H9 (cell line): ENCODE measurements at regions not wholly inside any gene's neighbourhood (a gene's known extent, or its start where the extent isn't known, plus 50 kb on each side); places are given as distances from the start of the nearest gene placed in this dataset.

Source experiments
- DNase-seq: peaks from one replicate; pipeline ENCODE4 v3.0.0-alpha.2; 2017
- H2AFZ ChIP-seq: one replicate; pipeline ENCODE4 v1.6.1; 2013; ENCODE audit warnings: mild to moderate bottlenecking, low read length, control low read depth, moderate library complexity
- H2AK5ac ChIP-seq: 2 replicates; pipeline ENCODE4 v1.6.1; 2013; ENCODE audit warnings: low read length, control low read depth, mixed read lengths; ENCODE audit not compliant: insufficient read length
- H2BK120ac ChIP-seq: one replicate; pipeline ENCODE4 v1.6.1; 2013; ENCODE audit warnings: low read depth, mild to moderate bottlenecking, low read length, control low read depth, inconsistent platforms; ENCODE audit not compliant: poor library complexity, severe bottlenecking
- H2BK12ac ChIP-seq: 2 replicates; pipeline ENCODE4 v1.6.1; 2013; ENCODE audit warnings: low read length, control low read depth, mixed read lengths, low read depth; ENCODE audit not compliant: insufficient read length
- H2BK15ac ChIP-seq: 2 replicates; pipeline ENCODE4 v1.6.1; 2013; ENCODE audit warnings: low read depth, low read length, control low read depth
- H2BK20ac ChIP-seq: one replicate; pipeline ENCODE4 v1.6.1; 2013; ENCODE audit warnings: low read depth, mild to moderate bottlenecking, low read length, control low read depth, inconsistent platforms; ENCODE audit not compliant: poor library complexity, severe bottlenecking
- H2BK5ac ChIP-seq: 2 replicates; pipeline ENCODE4 v1.6.1; 2013; ENCODE audit warnings: low read length, control low read depth, mixed read lengths; ENCODE audit not compliant: insufficient read length
- H3K14ac ChIP-seq: 2 replicates; pipeline ENCODE4 v1.6.1; 2013; ENCODE audit warnings: low read length, control low read depth; ENCODE audit not compliant: insufficient read depth
- H3K18ac ChIP-seq: 2 replicates; pipeline ENCODE4 v1.6.1; 2013; ENCODE audit warnings: low read depth, mild to moderate bottlenecking, mixed read lengths, low read length, control low read depth; ENCODE audit not compliant: insufficient read length
- H3K23ac ChIP-seq: 2 replicates; pipeline ENCODE4 v1.6.1; 2013; ENCODE audit warnings: low read length, control low read depth, mixed read lengths, low read depth; ENCODE audit not compliant: insufficient read length
- H3K23me2 ChIP-seq: 2 replicates; pipeline ENCODE4 v1.6.1; 2013; ENCODE audit warnings: low read depth, mild to moderate bottlenecking, mixed read lengths, low read length, control low read depth; ENCODE audit not compliant: insufficient read length, poor library complexity, severe bottlenecking
- H3K27ac ChIP-seq: 2 replicates; pipeline ENCODE4 v1.5.1; 2013; ENCODE audit warnings: low read length, control low read depth, mixed read lengths, low read depth; ENCODE audit not compliant: insufficient read length
- H3K27me3 ChIP-seq: 2 replicates; pipeline ENCODE4 v1.6.1; 2013; ENCODE audit warnings: low read length, control low read depth, inconsistent platforms; ENCODE audit not compliant: insufficient read depth
- H3K4ac ChIP-seq: 2 replicates; pipeline ENCODE4 v1.6.1; 2013; ENCODE audit warnings: low read depth, mild to moderate bottlenecking, control low read depth, inconsistent platforms, low read length, moderate library complexity
- H3K4me1 ChIP-seq: 2 replicates; pipeline ENCODE4 v1.6.1; 2013; ENCODE audit warnings: low read length, control low read depth, inconsistent platforms; ENCODE audit not compliant: insufficient read depth
- H3K4me2 ChIP-seq: 2 replicates; pipeline ENCODE4 v1.6.1; 2013; ENCODE audit warnings: low read length, control low read depth, mixed read lengths; ENCODE audit not compliant: insufficient read length, insufficient read depth
- H3K56ac ChIP-seq: 2 replicates; pipeline ENCODE4 v1.6.1; 2013; ENCODE audit warnings: low read depth, mild to moderate bottlenecking, mixed read lengths, low read length, control low read depth; ENCODE audit not compliant: insufficient read length
- H3K79me1 ChIP-seq: 2 replicates; pipeline ENCODE4 v1.6.1; 2013; ENCODE audit warnings: low read depth, mild to moderate bottlenecking, moderate library complexity, low read length, control low read depth, inconsistent platforms; ENCODE audit not compliant: insufficient read depth, poor library complexity, severe bottlenecking
- H3K79me2 ChIP-seq: 2 replicates; pipeline ENCODE4 v1.6.1; 2013; ENCODE audit warnings: low read length, control low read depth, inconsistent platforms; ENCODE audit not compliant: insufficient read depth
- H3K9ac ChIP-seq: 2 replicates; pipeline ENCODE4 v1.6.1; 2013; ENCODE audit warnings: low read length, control low read depth, mixed read lengths; ENCODE audit not compliant: insufficient read length; ENCODE audit errors: extremely low read depth
- H3K9me3 ChIP-seq: one replicate; pipeline ENCODE4 v1.6.1; 2013; ENCODE audit warnings: low read depth, low read length, inconsistent platforms; ENCODE audit not compliant: control insufficient read depth
- H3T11ph ChIP-seq: one replicate; pipeline ENCODE4 v1.6.1; 2013; ENCODE audit warnings: mild to moderate bottlenecking, low read length, control low read depth, inconsistent platforms
- H4K20me1 ChIP-seq: one replicate; pipeline ENCODE4 v1.6.1; 2013; ENCODE audit not compliant: control insufficient read depth, insufficient read length, insufficient read depth
- H4K5ac ChIP-seq: 2 replicates; pipeline ENCODE4 v1.6.1; 2013; ENCODE audit warnings: low read depth, mild to moderate bottlenecking, mixed read lengths, low read length, control low read depth; ENCODE audit not compliant: insufficient read length
- H4K8ac ChIP-seq: replicated peaks from 2 replicates; pipeline ENCODE4 v1.6.1; 2013; ENCODE audit warnings: low read length, control low read depth, mixed read lengths, low read depth; ENCODE audit not compliant: insufficient read length
- H4K91ac ChIP-seq: 2 replicates; pipeline ENCODE4 v1.6.1; 2013; ENCODE audit warnings: low read depth, mild to moderate bottlenecking, moderate library complexity, mixed read lengths, low read length, control low read depth; ENCODE audit not compliant: insufficient read length
- H3K27ac Mint-ChIP-seq, 3 experiments: 2 replicates in 2 of 3; 3 replicates in 1 of 3; pipeline ENCODE4 v1.8.0; 2020 to 2021; ENCODE audit warnings: mixed read lengths in 3 of 3, mild to moderate bottlenecking in 1 of 3, moderate library complexity in 1 of 3
- H3K27me3 Mint-ChIP-seq: 2 replicates; pipeline ENCODE4 v1.8.0; 2021; ENCODE audit warnings: low read depth, mild to moderate bottlenecking, moderate library complexity, mixed read lengths
- H3K36me3 Mint-ChIP-seq, 3 experiments: 2 replicates in 2 of 3; 3 replicates in 1 of 3; pipeline ENCODE4 v1.8.0; 2020 to 2021; ENCODE audit warnings: low read depth in 3 of 3, mixed read lengths in 3 of 3; ENCODE audit not compliant: insufficient read depth in 1 of 3
- H3K4me1 Mint-ChIP-seq, 2 experiments: 2 replicates each; pipeline ENCODE4 v1.8.0; 2020; ENCODE audit warnings: mixed read lengths in 2 of 2
- H3K4me3 Mint-ChIP-seq, 2 experiments: 2 replicates in 1 of 2; 3 replicates in 1 of 2; pipeline ENCODE4 v1.8.0; 2020 to 2021; ENCODE audit warnings: mild to moderate bottlenecking in 2 of 2, mixed read lengths in 2 of 2, moderate library complexity in 1 of 2
- H3K9me3 Mint-ChIP-seq, 2 experiments: 2 replicates in 1 of 2; 3 replicates in 1 of 2; pipeline ENCODE4 v1.8.0; 2020; ENCODE audit warnings: mild to moderate bottlenecking in 2 of 2, mixed read lengths in 2 of 2, moderate library complexity in 1 of 2
- CTCF ChIP-seq: fragments of 200-600 bp; sonication (generic); conservative IDR thresholded peaks from 3 replicates; pipeline ENCODE4 v1.8.0; 2021; ENCODE audit warnings: antibody characterized with exemption, mild to moderate bottlenecking
- WGBS: extraction: QIAGEN DNeasy Blood & Tissue Kit; methylation state at CpG from one replicate; pipeline ENCODE4 v1.1.7; 2013; ENCODE audit warnings: missing lambda C conversion rate, low lambda C conversion rate, mixed read lengths; ENCODE audit not compliant: insufficient read length; ENCODE audit errors: extremely low coverage; 5-methylcytosine and 5-hydroxymethylcytosine counted together

- no peaks in the 10 kb centered on the region for H3K36me3 Mint-ChIP-seq
- no peak overlapping the region for H3K27ac ChIP-seq
- H3K4me1 Mint-ChIP-seq: peaks cover 13 to 18% of the 10 kb centered on the region in 2 experiments
- H4K5ac ChIP-seq: no peak overlapping the region
- H4K91ac ChIP-seq: no peak overlapping the region
- no peak overlapping the region for H3K4me3 Mint-ChIP-seq
- H2BK12ac ChIP-seq: no peak overlapping the region
- no peak overlapping the region for H3K56ac ChIP-seq
- TF ChIP-seq CTCF: no peak
- H3K4me2 ChIP-seq: no peak overlapping the region
- no peaks in the 10 kb centered on the region for H3K9me3 ChIP-seq
- H2BK15ac ChIP-seq: no peak overlapping the region
- no peak overlapping the region for H2AFZ ChIP-seq
- no peak overlapping the region for H3K23ac ChIP-seq
- H3K4ac ChIP-seq: no peak overlapping the region
- H2BK5ac ChIP-seq: no peak overlapping the region
- no peaks in the 10 kb centered on the region for H3K27me3 ChIP-seq
- no peaks in the 10 kb centered on the region for H4K20me1 ChIP-seq
- no peaks in the 10 kb centered on the region for H3K23me2 ChIP-seq
- H3K18ac ChIP-seq: no peak overlapping the region
- no peaks in the 10 kb centered on the region for H3K79me2 ChIP-seq
- H3K9ac ChIP-seq: no peak overlapping the region
- WGBS: no CpG with 5 or more reads among the region's 3 CpGs
- DNase-seq: no peak
- H3K4me1 ChIP-seq: peaks cover 2% of the 10 kb centered on the region
- no peak overlapping the region for H2BK20ac ChIP-seq
- H3T11ph ChIP-seq: no peak overlapping the region
- no peak overlapping the region for H2BK120ac ChIP-seq
- H3K14ac ChIP-seq: no peak overlapping the region
- H4K8ac ChIP-seq: no peak overlapping the region
- no peaks in the 10 kb centered on the region for H3K79me1 ChIP-seq
- no peaks in the 10 kb centered on the region for H3K27me3 Mint-ChIP-seq
- H3K27ac Mint-ChIP-seq: no peak overlapping the region
- H2AK5ac ChIP-seq: no peak overlapping the region
- no peaks in the 10 kb centered on the region for H3K9me3 Mint-ChIP-seq
Measured at GRCh38 chr2:58441643-58442042, 200.5 kb upstream of the FANCL start.
